ENCODE measurements at regions not wholly inside any gene's neighbourhood (a gene's known extent, or its start where the extent isn't known, plus 50 kb on each side); places are given as distances from the start of the nearest gene placed in this dataset.
A peak's percentile ranks its signal among the peaks of the same experiment; 100 is the strongest.

- no peaks in the 10 kb centered on the region for H3K27me3 ChIP-seq
- no peaks in the 10 kb centered on the region for H3K36me3 ChIP-seq
- no peak for TF ChIP-seq CTCF (IDR thresholded peaks at IDR 0.05)
- no peaks in the 10 kb centered on the region for H3K9me3 ChIP-seq
- peak; percentile 44 for ATAC-seq
- H3K27ac ChIP-seq, result peak overlapping the region; percentile 34 to 78
- H3K4me1 ChIP-seq, result peaks cover 0 to 39% of the 10 kb centered on the region in 2 donors
- intact Hi-C loops (cut with DNase I), result no loop called here
- DNase-seq, result peak in 1 of 4 donors; percentile 60
- no peak overlapping the region for H3K4me3 ChIP-seq
Measured at GRCh38 chr6:11462742-11463397, 74.7 kb upstream of the TMEM170B start.

- no peaks in the 10 kb centered on the region for H3K27me3 ChIP-seq
- DNase-seq (no peak), ATAC-seq (peak; percentile 74)
- peaks cover 0 to 4% of the 10 kb centered on the region in 2 donors for H3K9me3 ChIP-seq
- H3K4me3 ChIP-seq, result no peak overlapping the region
- no peaks in the 10 kb centered on the region for H3K36me3 ChIP-seq
- H3K27ac ChIP-seq, result peak overlapping the region; percentile 58 to 71
- TF ChIP-seq CTCF (IDR thresholded peaks at IDR 0.05), result no peak
- H3K4me1 ChIP-seq, result peaks cover 0 to 39% of the 10 kb centered on the region in 2 donors
- intact Hi-C loops (cut with DNase I), result no loop called here
Measured at GRCh38 chr6:11460837-11461661, 76.5 kb upstream of the TMEM170B start.

GRCh38 chr6:11460001-11460668, 77.4 kb upstream of the TMEM170B start:
- DNase-seq (no peak), ATAC-seq (peak; percentile 84)
- Histone ChIP-seq H3K4me3 (no peak overlapping the region), H3K9me3 (peaks cover 0 to 4% of the 10 kb centered on the region in 2 donors), H3K27ac (peak overlapping the region; percentile 49 to 71), H3K36me3 (no peaks in the 10 kb centered on the region), H3K27me3 (no peaks in the 10 kb centered on the region), H3K4me1 (peaks cover 0 to 39% of the 10 kb centered on the region in 2 donors)
- intact Hi-C loops (cut with DNase I), result no loop called here
- no peak for TF ChIP-seq CTCF (IDR thresholded peaks at IDR 0.05)

GRCh38 chr6:11459079-11459610, 78.4 kb upstream of the TMEM170B start:
- Histone ChIP-seq H3K4me1 (peaks cover 0 to 39% of the 10 kb centered on the region in 2 donors), H3K9me3 (peaks cover 0 to 4% of the 10 kb centered on the region in 2 donors), H3K4me3 (no peak overlapping the region), H3K27me3 (no peaks in the 10 kb centered on the region), H3K27ac (peak overlapping the region in 1 of 2 donors; percentile 49), H3K36me3 (no peaks in the 10 kb centered on the region)
- intact Hi-C loops (cut with DNase I), result no loop called here
- DNase-seq (no peak), ATAC-seq (no peak)
- TF ChIP-seq CTCF (IDR thresholded peaks at IDR 0.05), result no peak
